ENCODE measurements at regions not wholly inside any gene's neighbourhood (a gene's known extent, or its start where the extent isn't known, plus 50 kb on each side); places are given as distances from the start of the nearest gene placed in this dataset.

GRCh38 chr1:200248541-200248940 lies 161.3 kb downstream of the ZNF281 start:
- TF ChIP-seq SP1 (IDR thresholded peaks at IDR 0.05; ENCODE audit: low read depth, low read length) (no peak), EP300 (IDR thresholded peaks at IDR 0.05; ENCODE audit: borderline replicate concordance in 1 of 2, low read depth in 2 of 2, low read length in 2 of 2) (no peak), POLR2A (IDR thresholded peaks at IDR 0.05; ENCODE audit: control extremely low read depth in 1 of 2, low read depth in 2 of 2, low read length in 2 of 2) (no peak)

Data from H1 (cell line).